NCI-H1436 treated with DMSO at 0.1 percent for 48 hours (cell line): ENCODE measurements at regions not wholly inside any gene's neighbourhood (a gene's known extent, or its start where the extent isn't known, plus 50 kb on each side); places are given as distances from the start of the nearest gene placed in this dataset.

Source experiments
- DNase-seq: peaks from one replicate; lab custom pipeline; 2025; lab: John Stamatoyannopoulos, UW

DNA sequence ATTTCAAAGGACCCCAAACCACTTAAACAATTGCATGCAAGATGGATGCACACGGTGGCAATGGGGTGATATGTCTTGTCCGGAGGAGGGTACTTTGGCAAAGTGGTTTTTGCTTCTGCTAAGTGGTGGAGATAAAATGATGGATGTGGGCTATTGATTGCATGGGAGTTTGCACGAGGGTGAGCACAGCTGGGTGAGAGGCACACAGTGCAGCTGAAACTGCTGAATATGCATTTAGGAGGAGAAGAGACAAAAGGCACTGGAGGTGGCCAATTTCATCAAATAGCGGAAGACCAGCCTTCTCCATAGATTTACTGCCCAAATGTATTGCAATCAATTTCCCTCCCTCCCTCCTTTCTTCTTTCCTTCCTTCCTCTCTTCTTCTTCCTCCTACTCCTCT is 414.4 kb upstream of the EEF2KMT start:
- DNase-seq = no peak

DNA sequence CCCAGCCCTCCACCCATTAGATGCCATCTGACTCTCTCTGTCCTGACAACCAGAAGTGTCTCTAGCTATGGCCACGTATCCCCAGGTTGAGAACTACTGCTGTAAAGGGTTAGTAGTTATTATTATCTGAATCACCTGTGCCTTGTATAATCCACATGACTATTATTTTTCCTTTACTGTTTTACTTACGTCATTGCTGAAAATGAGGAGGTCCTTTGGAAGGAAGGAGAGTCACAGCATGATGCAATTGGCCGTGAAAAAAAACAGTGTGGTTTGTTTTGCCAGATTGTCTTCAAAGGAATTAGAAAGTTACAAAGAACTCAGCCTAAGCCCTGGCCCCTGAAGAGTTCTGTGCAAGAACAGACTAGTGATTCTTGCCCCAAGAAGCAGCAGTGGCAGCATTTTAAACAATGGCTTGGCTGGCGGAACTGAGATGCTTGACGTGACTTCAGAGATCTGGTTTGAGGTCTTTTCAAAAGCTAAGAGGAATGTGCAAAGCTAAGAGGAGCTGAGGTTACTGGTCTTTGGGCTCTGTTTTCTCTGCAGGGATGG is 413.3 kb upstream of the EEF2KMT start:
- no peak for DNase-seq

GRCh38 chr16:5509794-5510193 is 412.2 kb upstream of the EEF2KMT start:
- no peak for DNase-seq

GRCh38 chr16:5509336-5509735 is 411.7 kb upstream of the EEF2KMT start:
- no peak for DNase-seq

GRCh38 chr16:5508371-5508770 is 410.8 kb upstream of the EEF2KMT start:
- no peak for DNase-seq

DNA sequence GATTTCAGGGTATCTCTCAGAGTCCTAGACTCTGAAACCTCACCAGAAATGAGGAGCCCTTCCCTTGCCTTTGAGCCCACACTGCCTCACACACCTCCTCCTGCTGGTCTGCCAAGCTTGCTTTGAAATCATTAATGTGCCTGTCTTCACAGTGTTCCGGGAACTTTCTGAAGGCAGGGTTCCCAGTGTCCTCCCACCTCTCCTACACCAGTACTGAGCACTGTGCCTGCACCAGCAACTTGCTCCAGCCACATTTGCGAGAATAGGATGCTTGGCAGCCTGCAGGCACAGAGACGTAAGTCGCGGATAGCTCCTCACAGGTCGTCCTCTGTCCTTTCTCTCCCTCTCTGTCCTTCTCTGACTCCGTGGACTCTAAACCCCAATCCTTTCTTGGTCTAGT is 408.4 kb upstream of the EEF2KMT start:
- DNase-seq = no peak

- DNase-seq = no peak
Observed at GRCh38 chr16:5505091-5505887, 407.7 kb upstream of the EEF2KMT start.

GRCh38 chr16:5504064-5504781 is 406.6 kb upstream of the EEF2KMT start:
- no peak for DNase-seq

- no peak for DNase-seq
Observed at GRCh38 chr16:5502944-5503343, 405.3 kb upstream of the EEF2KMT start.

- no peak for DNase-seq
Observed at GRCh38 chr16:5502467-5502869, 404.9 kb upstream of the EEF2KMT start.

- DNase-seq = no peak
Observed at GRCh38 chr16:5500526-5500925, 402.9 kb upstream of the EEF2KMT start.

- no peak for DNase-seq
Observed at GRCh38 chr16:5498562-5498961, 401.0 kb upstream of the EEF2KMT start.

DNA sequence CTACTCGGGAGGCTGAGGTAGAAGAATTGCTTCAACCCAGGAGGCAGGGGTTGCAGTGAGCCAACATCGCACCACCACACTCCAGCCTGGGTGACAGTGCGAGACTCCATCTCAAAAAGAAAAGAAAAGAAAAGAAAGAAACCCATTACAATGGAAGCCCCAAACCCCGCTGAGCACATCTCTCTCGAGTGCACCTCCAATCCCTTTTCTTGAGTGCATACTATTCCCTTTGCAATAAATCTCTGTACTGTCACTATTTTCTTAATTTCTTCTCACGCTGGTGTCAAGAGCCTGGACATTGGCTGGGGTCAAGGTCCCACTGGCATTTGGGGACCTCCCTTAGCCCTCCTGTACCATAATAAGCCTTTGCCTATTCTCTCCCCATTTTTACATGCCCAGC is 398.4 kb upstream of the EEF2KMT start:
- no peak for DNase-seq

- no peak for DNase-seq
Observed at GRCh38 chr16:5490499-5490898, 392.9 kb upstream of the EEF2KMT start.

GRCh38 chr16:5488581-5488980 is 391.0 kb upstream of the EEF2KMT start:
- DNase-seq = no peak

DNA sequence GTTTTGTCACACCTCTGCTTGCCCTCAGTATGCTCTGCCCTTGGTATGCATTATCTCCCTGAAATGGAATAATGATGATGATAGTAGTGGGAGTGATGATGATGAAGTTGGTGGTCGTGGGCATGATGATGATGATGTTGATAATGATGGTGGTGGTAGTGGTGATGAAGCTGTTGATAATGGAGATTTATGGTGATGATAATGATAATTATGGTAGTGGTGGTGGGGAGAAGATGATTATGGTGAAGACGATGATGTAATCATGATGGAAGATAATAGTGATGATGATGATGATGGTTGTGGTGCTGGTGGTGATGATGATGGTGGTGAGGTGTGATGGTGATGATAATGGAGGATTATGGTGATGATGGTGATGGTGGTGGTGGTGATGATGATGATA is 390.1 kb upstream of the EEF2KMT start:
- DNase-seq = no peak

DNA sequence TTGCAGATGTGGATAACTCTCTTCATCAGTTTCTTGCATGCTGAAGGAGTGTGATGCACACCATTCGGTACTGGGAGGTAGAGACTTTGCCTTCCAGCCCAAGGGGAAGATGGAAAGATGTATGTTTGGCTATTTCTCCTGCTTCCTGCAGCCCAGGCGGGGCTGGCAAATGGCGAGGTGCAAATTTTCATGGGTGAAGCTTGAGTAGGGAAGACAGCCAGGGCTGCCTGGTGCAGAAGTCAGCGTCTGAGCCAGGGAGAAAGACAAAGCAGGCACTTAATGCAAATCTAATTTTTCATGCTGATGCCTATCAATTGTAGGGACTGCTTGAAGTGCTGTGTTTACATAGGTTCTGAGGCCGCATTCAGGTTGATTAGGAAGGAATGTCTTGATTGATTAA is 384.7 kb upstream of the EEF2KMT start:
- no peak for DNase-seq

- no peak for DNase-seq
Observed at GRCh38 chr16:5480431-5481195, 383.0 kb upstream of the EEF2KMT start.

DNA sequence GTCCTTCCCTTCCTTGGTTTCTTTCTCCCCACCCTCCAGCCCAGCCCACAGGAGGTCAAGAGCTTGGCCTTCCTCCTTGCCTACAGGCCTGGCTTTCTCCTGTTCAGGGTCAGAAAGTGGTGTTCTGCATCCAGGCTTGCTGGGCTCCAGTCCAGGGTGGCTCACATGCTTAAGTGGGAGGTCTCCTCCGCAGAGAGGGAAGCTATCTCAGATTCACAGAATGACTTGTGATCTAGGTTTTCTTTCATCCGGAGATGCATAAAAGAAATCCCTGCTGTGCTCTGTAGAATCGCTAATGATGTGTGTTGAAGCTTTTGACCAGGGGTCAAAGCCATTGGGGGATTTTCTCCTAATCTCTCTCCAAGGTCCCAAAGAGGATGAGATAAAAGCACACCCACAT is 382.3 kb upstream of the EEF2KMT start:
- no peak for DNase-seq

DNA sequence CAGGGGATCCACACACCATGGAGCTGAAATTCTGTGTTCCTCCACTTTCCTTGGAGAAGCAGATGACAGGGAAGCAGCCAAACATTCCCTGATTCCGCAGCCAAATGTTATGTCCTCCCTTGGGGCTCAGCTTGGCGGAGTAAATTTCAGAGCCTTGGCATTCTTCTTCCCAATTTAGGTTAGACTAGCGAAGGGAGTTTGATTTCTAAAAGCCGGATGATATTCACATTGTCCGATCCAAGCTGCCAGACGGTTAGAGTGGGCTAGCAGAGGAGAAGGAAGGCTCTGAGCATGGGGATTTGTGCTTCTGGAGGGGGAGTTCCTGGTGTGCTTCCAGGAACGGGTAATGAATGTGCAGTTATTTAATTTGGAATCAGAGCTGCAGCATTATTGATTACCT is 380.4 kb upstream of the EEF2KMT start:
- no peak for DNase-seq

GRCh38 chr16:5477251-5477650 is 379.7 kb upstream of the EEF2KMT start:
- no peak for DNase-seq

DNA sequence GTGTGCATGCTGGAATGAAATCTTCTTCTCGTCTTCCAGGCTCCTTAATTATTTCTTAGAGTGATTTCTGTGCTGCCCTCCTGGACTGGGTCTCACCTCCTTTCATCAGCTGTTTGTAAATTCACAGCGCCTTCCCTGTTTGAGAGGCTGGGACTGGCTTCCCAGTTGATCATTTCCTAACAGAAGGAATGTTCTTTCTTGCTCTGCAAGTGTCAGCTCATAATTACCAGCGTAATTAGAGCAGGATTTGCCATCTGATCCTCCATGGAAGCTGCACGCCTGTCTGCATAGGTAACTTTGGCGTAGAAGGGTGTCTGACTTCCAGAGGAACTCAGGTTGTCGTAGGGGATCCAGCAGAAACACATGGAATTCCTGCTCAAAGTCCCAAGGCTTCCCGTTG is 375.0 kb upstream of the EEF2KMT start:
- DNase-seq = no peak

GRCh38 chr16:5468488-5468887 is 370.9 kb upstream of the EEF2KMT start:
- no peak for DNase-seq
